H9 (cell line): ENCODE measurements at regions not wholly inside any gene's neighbourhood (a gene's known extent, or its start where the extent isn't known, plus 50 kb on each side); places are given as distances from the start of the nearest gene placed in this dataset.

Experiments used
- DNase-seq: peaks from one replicate; pipeline ENCODE4 v3.0.0-alpha.2; 2017
- H2AFZ ChIP-seq: one replicate; pipeline ENCODE4 v1.6.1; 2013; ENCODE audit warnings: mild to moderate bottlenecking, low read length, control low read depth, moderate library complexity
- H2AK5ac ChIP-seq: 2 replicates; pipeline ENCODE4 v1.6.1; 2013; ENCODE audit warnings: low read length, control low read depth, mixed read lengths; ENCODE audit not compliant: insufficient read length
- H2BK120ac ChIP-seq: one replicate; pipeline ENCODE4 v1.6.1; 2013; ENCODE audit warnings: low read depth, mild to moderate bottlenecking, low read length, control low read depth, inconsistent platforms; ENCODE audit not compliant: poor library complexity, severe bottlenecking
- H2BK12ac ChIP-seq: 2 replicates; pipeline ENCODE4 v1.6.1; 2013; ENCODE audit warnings: low read length, control low read depth, mixed read lengths, low read depth; ENCODE audit not compliant: insufficient read length
- H2BK15ac ChIP-seq: 2 replicates; pipeline ENCODE4 v1.6.1; 2013; ENCODE audit warnings: low read depth, low read length, control low read depth
- H2BK20ac ChIP-seq: one replicate; pipeline ENCODE4 v1.6.1; 2013; ENCODE audit warnings: low read depth, mild to moderate bottlenecking, low read length, control low read depth, inconsistent platforms; ENCODE audit not compliant: poor library complexity, severe bottlenecking
- H2BK5ac ChIP-seq: 2 replicates; pipeline ENCODE4 v1.6.1; 2013; ENCODE audit warnings: low read length, control low read depth, mixed read lengths; ENCODE audit not compliant: insufficient read length
- H3K14ac ChIP-seq: 2 replicates; pipeline ENCODE4 v1.6.1; 2013; ENCODE audit warnings: low read length, control low read depth; ENCODE audit not compliant: insufficient read depth
- H3K18ac ChIP-seq: 2 replicates; pipeline ENCODE4 v1.6.1; 2013; ENCODE audit warnings: low read depth, mild to moderate bottlenecking, mixed read lengths, low read length, control low read depth; ENCODE audit not compliant: insufficient read length
- H3K23ac ChIP-seq: 2 replicates; pipeline ENCODE4 v1.6.1; 2013; ENCODE audit warnings: low read length, control low read depth, mixed read lengths, low read depth; ENCODE audit not compliant: insufficient read length
- H3K23me2 ChIP-seq: 2 replicates; pipeline ENCODE4 v1.6.1; 2013; ENCODE audit warnings: low read depth, mild to moderate bottlenecking, mixed read lengths, low read length, control low read depth; ENCODE audit not compliant: insufficient read length, poor library complexity, severe bottlenecking
- H3K27ac ChIP-seq: 2 replicates; pipeline ENCODE4 v1.5.1; 2013; ENCODE audit warnings: low read length, control low read depth, mixed read lengths, low read depth; ENCODE audit not compliant: insufficient read length
- H3K27me3 ChIP-seq: 2 replicates; pipeline ENCODE4 v1.6.1; 2013; ENCODE audit warnings: low read length, control low read depth, inconsistent platforms; ENCODE audit not compliant: insufficient read depth
- H3K4ac ChIP-seq: 2 replicates; pipeline ENCODE4 v1.6.1; 2013; ENCODE audit warnings: low read depth, mild to moderate bottlenecking, control low read depth, inconsistent platforms, low read length, moderate library complexity
- H3K4me1 ChIP-seq: 2 replicates; pipeline ENCODE4 v1.6.1; 2013; ENCODE audit warnings: low read length, control low read depth, inconsistent platforms; ENCODE audit not compliant: insufficient read depth
- H3K4me2 ChIP-seq: 2 replicates; pipeline ENCODE4 v1.6.1; 2013; ENCODE audit warnings: low read length, control low read depth, mixed read lengths; ENCODE audit not compliant: insufficient read length, insufficient read depth
- H3K56ac ChIP-seq: 2 replicates; pipeline ENCODE4 v1.6.1; 2013; ENCODE audit warnings: low read depth, mild to moderate bottlenecking, mixed read lengths, low read length, control low read depth; ENCODE audit not compliant: insufficient read length
- H3K79me1 ChIP-seq: 2 replicates; pipeline ENCODE4 v1.6.1; 2013; ENCODE audit warnings: low read depth, mild to moderate bottlenecking, moderate library complexity, low read length, control low read depth, inconsistent platforms; ENCODE audit not compliant: insufficient read depth, poor library complexity, severe bottlenecking
- H3K79me2 ChIP-seq: 2 replicates; pipeline ENCODE4 v1.6.1; 2013; ENCODE audit warnings: low read length, control low read depth, inconsistent platforms; ENCODE audit not compliant: insufficient read depth
- H3K9ac ChIP-seq: 2 replicates; pipeline ENCODE4 v1.6.1; 2013; ENCODE audit warnings: low read length, control low read depth, mixed read lengths; ENCODE audit not compliant: insufficient read length; ENCODE audit errors: extremely low read depth
- H3K9me3 ChIP-seq: one replicate; pipeline ENCODE4 v1.6.1; 2013; ENCODE audit warnings: low read depth, low read length, inconsistent platforms; ENCODE audit not compliant: control insufficient read depth
- H3T11ph ChIP-seq: one replicate; pipeline ENCODE4 v1.6.1; 2013; ENCODE audit warnings: mild to moderate bottlenecking, low read length, control low read depth, inconsistent platforms
- H4K20me1 ChIP-seq: one replicate; pipeline ENCODE4 v1.6.1; 2013; ENCODE audit not compliant: control insufficient read depth, insufficient read length, insufficient read depth
- H4K5ac ChIP-seq: 2 replicates; pipeline ENCODE4 v1.6.1; 2013; ENCODE audit warnings: low read depth, mild to moderate bottlenecking, mixed read lengths, low read length, control low read depth; ENCODE audit not compliant: insufficient read length
- H4K8ac ChIP-seq: replicated peaks from 2 replicates; pipeline ENCODE4 v1.6.1; 2013; ENCODE audit warnings: low read length, control low read depth, mixed read lengths, low read depth; ENCODE audit not compliant: insufficient read length
- H4K91ac ChIP-seq: 2 replicates; pipeline ENCODE4 v1.6.1; 2013; ENCODE audit warnings: low read depth, mild to moderate bottlenecking, moderate library complexity, mixed read lengths, low read length, control low read depth; ENCODE audit not compliant: insufficient read length
- H3K27ac Mint-ChIP-seq, 3 experiments: 2 replicates in 2 of 3; 3 replicates in 1 of 3; pipeline ENCODE4 v1.8.0; 2020 to 2021; ENCODE audit warnings: mixed read lengths in 3 of 3, mild to moderate bottlenecking in 1 of 3, moderate library complexity in 1 of 3
- H3K27me3 Mint-ChIP-seq: 2 replicates; pipeline ENCODE4 v1.8.0; 2021; ENCODE audit warnings: low read depth, mild to moderate bottlenecking, moderate library complexity, mixed read lengths
- H3K36me3 Mint-ChIP-seq, 3 experiments: 2 replicates in 2 of 3; 3 replicates in 1 of 3; pipeline ENCODE4 v1.8.0; 2020 to 2021; ENCODE audit warnings: low read depth in 3 of 3, mixed read lengths in 3 of 3; ENCODE audit not compliant: insufficient read depth in 1 of 3
- H3K4me1 Mint-ChIP-seq, 2 experiments: 2 replicates each; pipeline ENCODE4 v1.8.0; 2020; ENCODE audit warnings: mixed read lengths in 2 of 2
- H3K4me3 Mint-ChIP-seq, 2 experiments: 2 replicates in 1 of 2; 3 replicates in 1 of 2; pipeline ENCODE4 v1.8.0; 2020 to 2021; ENCODE audit warnings: mild to moderate bottlenecking in 2 of 2, mixed read lengths in 2 of 2, moderate library complexity in 1 of 2
- H3K9me3 Mint-ChIP-seq, 2 experiments: 2 replicates in 1 of 2; 3 replicates in 1 of 2; pipeline ENCODE4 v1.8.0; 2020; ENCODE audit warnings: mild to moderate bottlenecking in 2 of 2, mixed read lengths in 2 of 2, moderate library complexity in 1 of 2
- TF ChIP-seq, protein P1 (sequence below): fragments of 200-600 bp; sonication (generic); conservative IDR thresholded peaks from 3 replicates; pipeline ENCODE4 v1.8.0; 2021; ENCODE audit warnings: antibody characterized with exemption, mild to moderate bottlenecking

DNA sequence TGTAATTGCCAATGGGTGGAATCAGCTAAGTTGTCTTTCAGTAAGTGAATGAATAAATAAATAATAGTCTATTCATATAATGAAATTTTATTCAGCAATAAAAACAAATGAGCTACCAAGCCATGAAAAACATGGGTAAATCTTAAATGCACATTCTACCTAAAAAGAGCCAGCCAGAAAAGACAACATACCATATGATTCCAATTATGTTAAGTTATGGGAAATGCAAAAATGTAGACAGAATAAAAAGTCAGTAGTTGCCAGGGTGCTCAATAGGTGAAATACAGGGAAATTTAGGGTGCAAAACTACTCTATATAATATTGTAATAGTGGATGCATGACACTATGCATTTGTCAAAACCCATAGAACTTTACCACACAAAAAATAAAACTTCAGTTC, 277.2 kb upstream of the EPHA6 start:
- Histone ChIP-seq H4K91ac (no peak overlapping the region), H2BK20ac (no peak overlapping the region), H3K23ac (no peak overlapping the region), H2BK15ac (no peak overlapping the region), H3K4ac (no peak overlapping the region), H3K56ac (no peak overlapping the region), H3K23me2 (no peaks in the 10 kb centered on the region), H3K4me1 (no peaks in the 10 kb centered on the region), H3K9me3 (no peaks in the 10 kb centered on the region), H3K27ac (no peak overlapping the region), H3K27me3 (no peaks in the 10 kb centered on the region), H2BK5ac (no peak overlapping the region), H2BK12ac (no peak overlapping the region), H4K20me1 (no peaks in the 10 kb centered on the region), H3K79me1 (no peaks in the 10 kb centered on the region), H2AK5ac (no peak overlapping the region), H2AFZ (no peak overlapping the region), H4K5ac (no peak overlapping the region), H3K79me2 (no peaks in the 10 kb centered on the region), H3K14ac (no peak overlapping the region), H2BK120ac (no peak overlapping the region), H4K8ac (no peak overlapping the region), H3K18ac (no peak overlapping the region), H3K9ac (no peak overlapping the region), H3K4me2 (no peak overlapping the region), H3T11ph (no peak overlapping the region)
- no peak overlapping the region for H3K27ac Mint-ChIP-seq
- peaks cover 2 to 3% of the 10 kb centered on the region in 2 experiments; a peak in 2 of 5 replicates for H3K9me3 Mint-ChIP-seq
- H3K36me3 Mint-ChIP-seq, result no peaks in the 10 kb centered on the region
- H3K4me3 Mint-ChIP-seq, result no peak overlapping the region
- DNase-seq, result no peak
- TF ChIP-seq, protein P1, sequence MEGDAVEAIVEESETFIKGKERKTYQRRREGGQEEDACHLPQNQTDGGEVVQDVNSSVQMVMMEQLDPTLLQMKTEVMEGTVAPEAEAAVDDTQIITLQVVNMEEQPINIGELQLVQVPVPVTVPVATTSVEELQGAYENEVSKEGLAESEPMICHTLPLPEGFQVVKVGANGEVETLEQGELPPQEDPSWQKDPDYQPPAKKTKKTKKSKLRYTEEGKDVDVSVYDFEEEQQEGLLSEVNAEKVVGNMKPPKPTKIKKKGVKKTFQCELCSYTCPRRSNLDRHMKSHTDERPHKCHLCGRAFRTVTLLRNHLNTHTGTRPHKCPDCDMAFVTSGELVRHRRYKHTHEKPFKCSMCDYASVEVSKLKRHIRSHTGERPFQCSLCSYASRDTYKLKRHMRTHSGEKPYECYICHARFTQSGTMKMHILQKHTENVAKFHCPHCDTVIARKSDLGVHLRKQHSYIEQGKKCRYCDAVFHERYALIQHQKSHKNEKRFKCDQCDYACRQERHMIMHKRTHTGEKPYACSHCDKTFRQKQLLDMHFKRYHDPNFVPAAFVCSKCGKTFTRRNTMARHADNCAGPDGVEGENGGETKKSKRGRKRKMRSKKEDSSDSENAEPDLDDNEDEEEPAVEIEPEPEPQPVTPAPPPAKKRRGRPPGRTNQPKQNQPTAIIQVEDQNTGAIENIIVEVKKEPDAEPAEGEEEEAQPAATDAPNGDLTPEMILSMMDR, result no peak
- H3K27me3 Mint-ChIP-seq, result no peaks in the 10 kb centered on the region
- 0 out of 4 replicates have a peak, but pooled peaks cover 0 to 2% of the 10 kb centered on the region in 2 experiments for H3K4me1 Mint-ChIP-seq
